A673 (cell line): ENCODE measurements at regions not wholly inside any gene's neighbourhood (a gene's known extent, or its start where the extent isn't known, plus 50 kb on each side); places are given as distances from the start of the nearest gene placed in this dataset.

Source experiments
- BruUV-seq: library from RNA; stranded (reverse); fragments of 400-500 nt; replicated peaks from 2 replicates; lab custom pipeline; 2021; lab: Mats Ljungman, UMichigan
- CTCF ChIA-PET: fragments of 300-600 bp; sonication (Branson Sonifier 250); formaldehyde crosslinking; loops from one replicate; lab custom pipeline; 2022; ENCODE audit warnings: antibody characterized with exemption; lab: Charles Lee
- POLR2A ChIA-PET: fragments of 300-600 bp; sonication (Branson Sonifier 250); formaldehyde crosslinking; loops from one replicate; lab custom pipeline; 2022; ENCODE audit warnings: antibody characterized with exemption; ENCODE audit not compliant: low non-redundant PET; lab: Charles Lee
- DNase-seq: peaks from one replicate; pipeline ENCODE4 v3.0.0-alpha.2; 2015; ENCODE audit warnings: low spot score
- H3K27ac ChIP-seq: fragments of 200-600 bp; sonication (generic); 2 replicates; pipeline ENCODE4 v1.5.1; 2016; ENCODE audit warnings: mixed run types, low read depth, mild to moderate bottlenecking, mixed read lengths, antibody characterized with exemption, low read length; ENCODE audit not compliant: poor library complexity, severe bottlenecking
- H3K27me3 ChIP-seq: fragments of 200-600 bp; sonication (generic); replicated peaks from 2 replicates; pipeline ENCODE4 v1.6.1; 2017; ENCODE audit warnings: mixed run types, low read depth, mild to moderate bottlenecking, mixed read lengths, antibody characterized with exemption, low read length; ENCODE audit not compliant: insufficient read depth, poor library complexity
- H3K36me3 ChIP-seq: fragments of 200-600 bp; sonication (generic); 2 replicates; pipeline ENCODE4 v1.6.1; 2016; ENCODE audit warnings: mixed run types, mild to moderate bottlenecking, mixed read lengths, antibody characterized with exemption, low read length; ENCODE audit not compliant: insufficient read depth, poor library complexity, severe bottlenecking
- H3K4me1 ChIP-seq: fragments of 200-600 bp; sonication (generic); 2 replicates; pipeline ENCODE4 v1.6.1; 2017; ENCODE audit warnings: mixed run types, mild to moderate bottlenecking, mixed read lengths, antibody characterized with exemption, low read length; ENCODE audit not compliant: insufficient read depth, poor library complexity, severe bottlenecking
- H3K4me3 ChIP-seq: fragments of 200-600 bp; sonication (generic); 2 replicates; pipeline ENCODE4 v1.5.1; 2016; ENCODE audit warnings: low read depth, mixed run types, mild to moderate bottlenecking, mixed read lengths, low read length; ENCODE audit not compliant: poor library complexity, severe bottlenecking
- H3K9me3 ChIP-seq: fragments of 200-600 bp; sonication (generic); 2 replicates; pipeline ENCODE4 v1.6.1; 2016; ENCODE audit warnings: mixed run types, low read depth, mild to moderate bottlenecking, mixed read lengths, antibody characterized with exemption, low read length; ENCODE audit not compliant: poor library complexity, severe bottlenecking
- EZH2 ChIP-seq: fragments of 200-600 bp; sonication (generic); IDR thresholded peaks from 2 replicates; pipeline ENCODE4 v1.6.1; 2017; ENCODE audit warnings: borderline replicate concordance, low read depth, mild to moderate bottlenecking, mixed read lengths, antibody characterized with exemption, low read length; ENCODE audit not compliant: poor library complexity, severe bottlenecking
- intact Hi-C: fragments of 100-400 bp; cut with micrococcal nuclease; formaldehyde crosslinking; loops from one replicate; pipeline ENCODE4 v1.10.0; 2022; ENCODE audit not compliant: unreplicated experiment
- TF ChIP-seq, protein P1 (sequence below): fragments of 300-800, 200-600 bp; sonication (generic); conservative IDR thresholded peaks from 2 replicates; pipeline ENCODE4 v1.5.1; 2017; ENCODE audit warnings: low read depth, mild to moderate bottlenecking, antibody characterized with exemption, low read length, moderate library complexity, mixed read lengths

DNA sequence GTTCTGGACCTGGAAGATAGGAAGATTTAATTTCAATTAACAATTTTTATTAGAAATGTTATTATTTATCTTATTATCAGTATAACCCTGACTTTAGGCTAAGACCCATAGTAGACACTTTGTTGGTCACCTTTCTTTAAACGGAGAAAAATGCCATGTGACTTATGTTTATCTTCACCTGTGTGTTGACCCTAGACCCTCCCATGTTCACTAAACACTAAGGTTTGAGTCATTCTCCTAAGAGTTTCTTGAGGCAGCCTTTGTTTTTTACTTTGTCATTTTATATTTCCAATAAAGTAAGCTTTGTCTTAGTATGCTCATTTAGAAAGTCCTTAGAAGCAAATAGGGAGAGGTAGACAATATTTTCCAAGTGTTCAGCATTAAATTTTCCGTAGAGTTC, 771.7 kb downstream of the METTL15 start:
- Histone ChIP-seq H3K4me1 (peaks cover 12% of the 10 kb centered on the region), H3K4me3 (no peak overlapping the region), H3K27me3 (no peaks in the 10 kb centered on the region), H3K36me3 (no peaks in the 10 kb centered on the region), H3K9me3 (peaks cover under 1% of the 10 kb centered on the region), H3K27ac (no peak overlapping the region)
- DNase-seq: no peak
- CTCF ChIA-PET: no interaction called here
- intact Hi-C loops: no loop called here
- no TSS peak for BruUV-seq
- TF ChIP-seq EZH2: no peak
- TF ChIP-seq, protein P1, sequence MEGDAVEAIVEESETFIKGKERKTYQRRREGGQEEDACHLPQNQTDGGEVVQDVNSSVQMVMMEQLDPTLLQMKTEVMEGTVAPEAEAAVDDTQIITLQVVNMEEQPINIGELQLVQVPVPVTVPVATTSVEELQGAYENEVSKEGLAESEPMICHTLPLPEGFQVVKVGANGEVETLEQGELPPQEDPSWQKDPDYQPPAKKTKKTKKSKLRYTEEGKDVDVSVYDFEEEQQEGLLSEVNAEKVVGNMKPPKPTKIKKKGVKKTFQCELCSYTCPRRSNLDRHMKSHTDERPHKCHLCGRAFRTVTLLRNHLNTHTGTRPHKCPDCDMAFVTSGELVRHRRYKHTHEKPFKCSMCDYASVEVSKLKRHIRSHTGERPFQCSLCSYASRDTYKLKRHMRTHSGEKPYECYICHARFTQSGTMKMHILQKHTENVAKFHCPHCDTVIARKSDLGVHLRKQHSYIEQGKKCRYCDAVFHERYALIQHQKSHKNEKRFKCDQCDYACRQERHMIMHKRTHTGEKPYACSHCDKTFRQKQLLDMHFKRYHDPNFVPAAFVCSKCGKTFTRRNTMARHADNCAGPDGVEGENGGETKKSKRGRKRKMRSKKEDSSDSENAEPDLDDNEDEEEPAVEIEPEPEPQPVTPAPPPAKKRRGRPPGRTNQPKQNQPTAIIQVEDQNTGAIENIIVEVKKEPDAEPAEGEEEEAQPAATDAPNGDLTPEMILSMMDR: no peak
- POLR2A ChIA-PET: no interaction called here

GRCh38 chr11:28878025-28878424, 769.8 kb downstream of the METTL15 start:
- ChIA-PET POLR2A (no interaction called here), CTCF (no interaction called here)
- no peaks in the 10 kb centered on the region for H3K9me3 ChIP-seq
- no peaks in the 10 kb centered on the region for H3K27me3 ChIP-seq
- DNase-seq: peak; percentile 61
- H3K36me3 ChIP-seq: no peaks in the 10 kb centered on the region
- no peak overlapping the region for H3K27ac ChIP-seq
- intact Hi-C loops: no loop called here
- no TSS peak for BruUV-seq
- H3K4me3 ChIP-seq: no peak overlapping the region
- TF ChIP-seq, protein P1: no peak
- TF ChIP-seq EZH2: no peak
- H3K4me1 ChIP-seq: peaks cover 12% of the 10 kb centered on the region

GRCh38 chr11:28877340-28877739, 769.2 kb downstream of the METTL15 start:
- Histone ChIP-seq H3K4me3 (no peak overlapping the region), H3K27ac (no peak overlapping the region), H3K27me3 (no peaks in the 10 kb centered on the region), H3K9me3 (no peaks in the 10 kb centered on the region), H3K4me1 (peaks cover 12% of the 10 kb centered on the region), H3K36me3 (no peaks in the 10 kb centered on the region)
- ChIA-PET CTCF (no interaction called here), POLR2A (no interaction called here)
- TF ChIP-seq, protein P1: no peak
- TF ChIP-seq EZH2: no peak
- no TSS peak for BruUV-seq
- intact Hi-C loops: no loop called here
- no peak for DNase-seq
